GM19239 (cell line): ENCODE measurements at regions not wholly inside any gene's neighbourhood (a gene's known extent, or its start where the extent isn't known, plus 50 kb on each side); places are given as distances from the start of the nearest gene placed in this dataset.
"Not testable (repeated sequence)": the region's sequence is repeated elsewhere in the genome, so short reads cannot be mapped to it uniquely, and the experiment has no call there.

Source experiments
- DNase-seq: peaks from one replicate; pipeline ENCODE4 v3.0.0; 2011; ENCODE audit warnings: low spot score; ENCODE audit not compliant: insufficient read length
- FAIRE-seq: peaks from 2 replicates; lab custom pipeline; 2011; peaks lifted over from hg19 to GRCh38; lab: Jason Lieb, UNC

- no peak for DNase-seq
- FAIRE-seq = no peak
Observed at GRCh38 chr1:172717722-172718465, 59.0 kb downstream of the FASLG start.

DNA sequence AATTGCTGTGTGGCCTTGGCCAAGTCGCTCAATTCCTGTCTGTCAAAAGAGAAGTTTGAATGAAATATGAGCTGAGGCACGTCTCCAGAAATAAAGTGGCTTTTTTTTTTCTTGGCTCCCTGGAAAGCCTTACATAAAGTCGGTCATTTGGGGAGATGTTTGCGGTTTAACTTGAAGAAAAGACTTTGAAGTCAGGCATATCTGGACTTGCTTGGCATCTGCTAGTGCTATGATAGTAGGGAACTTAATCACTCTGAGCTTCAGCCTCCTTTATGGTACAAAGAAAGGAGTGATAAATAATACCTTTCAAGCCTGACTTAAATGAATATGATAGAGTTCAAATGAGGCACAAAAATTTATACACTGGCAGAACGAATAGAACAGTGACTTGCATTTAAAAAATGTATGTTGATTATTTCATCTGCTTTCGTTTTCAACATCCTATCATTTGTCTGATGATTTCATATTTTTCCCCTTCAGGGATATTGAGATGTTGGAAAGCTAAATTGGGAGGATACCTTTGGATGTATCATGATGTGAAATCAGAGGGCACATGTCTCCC lies 60.2 kb downstream of the FASLG start:
- no peak for FAIRE-seq
- no peak for DNase-seq

DNA sequence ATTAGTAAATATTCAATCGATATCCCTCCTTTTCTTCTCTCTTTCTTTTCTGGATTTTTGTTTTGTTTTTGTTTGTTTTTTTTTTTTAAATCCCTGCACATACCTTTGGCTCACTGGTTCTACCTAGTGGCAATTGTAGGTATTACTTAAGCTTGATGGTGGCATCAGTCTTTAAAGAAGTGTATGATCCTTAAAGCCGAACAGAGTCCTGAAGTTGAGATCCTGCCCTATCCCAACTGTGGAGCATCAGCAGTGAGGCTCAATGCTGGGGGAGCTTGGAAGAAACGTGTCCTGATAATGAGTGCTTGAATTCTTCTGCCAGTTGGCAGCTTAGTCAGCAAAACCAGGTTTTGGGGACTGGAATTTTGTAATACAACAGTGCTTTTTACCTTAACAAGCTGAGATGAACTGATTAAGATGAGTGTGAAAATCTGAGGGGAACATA lies 60.8 kb downstream of the FASLG start:
- peak; percentile 79 for FAIRE-seq
- no peak for DNase-seq

- no peak for DNase-seq
- no peak for FAIRE-seq
Observed at GRCh38 chr1:172720339-172720738, 61.4 kb downstream of the FASLG start.

- DNase-seq (no peak), FAIRE-seq (no peak)
Observed at GRCh38 chr1:172723251-172723650, 64.3 kb downstream of the FASLG start.

GRCh38 chr1:172724232-172724631 lies 65.3 kb downstream of the FASLG start:
- no peak for FAIRE-seq

GRCh38 chr1:172724765-172725613 lies 66.1 kb downstream of the FASLG start:
- FAIRE-seq (peak; percentile 82), DNase-seq (no peak)

More at GRCh38 chr1:172724232-172724631, 65.3 kb downstream of the FASLG start:
- DNase-seq = no peak

DNA sequence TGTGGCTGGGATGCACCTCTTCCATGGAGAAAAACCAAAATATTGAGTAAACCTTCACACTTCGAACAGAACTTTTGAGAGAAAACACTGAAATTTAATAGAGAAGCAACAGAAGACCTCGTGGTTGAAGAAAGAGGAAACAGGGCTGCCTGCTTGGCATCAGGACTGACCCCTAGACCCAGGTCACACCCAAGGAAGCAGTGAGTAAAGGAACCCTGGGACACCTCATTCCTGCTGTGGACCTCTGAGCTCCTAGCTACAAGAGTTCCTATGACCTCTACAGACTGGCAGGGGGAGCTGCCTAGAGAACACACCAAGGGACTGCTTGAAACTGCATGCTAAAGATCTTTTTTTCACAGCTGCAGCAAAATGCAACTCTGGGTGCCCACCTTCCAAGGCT lies 67.8 kb downstream of the FASLG start:
- DNase-seq = no peak
- FAIRE-seq = no peak

GRCh38 chr1:172727275-172727857 lies 68.5 kb downstream of the FASLG start:
- DNase-seq (no peak), FAIRE-seq (no peak)

DNA sequence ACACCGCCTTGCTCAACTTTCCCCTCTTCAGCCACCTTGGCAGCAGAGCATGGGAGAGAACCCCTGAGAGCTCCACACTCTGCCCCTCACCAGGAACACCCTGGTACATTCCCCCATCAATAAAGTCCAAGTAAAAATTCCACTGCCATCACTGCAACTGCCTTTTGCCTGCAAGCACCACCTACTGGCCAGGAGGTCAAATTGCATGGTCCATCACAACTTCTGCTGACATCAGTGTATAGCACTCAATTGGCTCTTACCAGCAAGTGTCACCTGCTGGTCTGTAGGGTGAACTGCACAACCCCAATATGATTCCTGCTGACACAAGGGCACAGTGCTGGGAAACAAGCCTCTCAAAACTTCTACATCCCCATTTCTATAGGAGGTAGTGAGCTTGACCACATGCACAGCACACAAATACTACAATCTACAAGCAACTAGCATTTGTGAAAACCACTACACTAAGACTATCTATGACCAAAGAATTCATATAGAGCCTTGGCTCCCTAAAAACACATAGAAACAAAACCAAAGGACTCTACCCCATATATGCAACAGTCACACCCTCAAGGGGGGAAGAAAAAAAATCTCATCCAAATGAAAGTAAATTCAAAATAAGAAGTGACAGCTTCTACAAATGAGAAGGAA lies 69.2 kb downstream of the FASLG start:
- FAIRE-seq = peak; percentile 75
- no peak for DNase-seq

- DNase-seq, FAIRE-seq: not testable (repeated sequence)
Observed at GRCh38 chr1:172728705-172729104, 69.8 kb downstream of the FASLG start.

- FAIRE-seq (no peak), DNase-seq (no peak)
Observed at GRCh38 chr1:172732427-172732826, 73.5 kb downstream of the FASLG start.

GRCh38 chr1:172733815-172734214 lies 74.9 kb downstream of the FASLG start:
- DNase-seq (no peak), FAIRE-seq (no peak)

DNA sequence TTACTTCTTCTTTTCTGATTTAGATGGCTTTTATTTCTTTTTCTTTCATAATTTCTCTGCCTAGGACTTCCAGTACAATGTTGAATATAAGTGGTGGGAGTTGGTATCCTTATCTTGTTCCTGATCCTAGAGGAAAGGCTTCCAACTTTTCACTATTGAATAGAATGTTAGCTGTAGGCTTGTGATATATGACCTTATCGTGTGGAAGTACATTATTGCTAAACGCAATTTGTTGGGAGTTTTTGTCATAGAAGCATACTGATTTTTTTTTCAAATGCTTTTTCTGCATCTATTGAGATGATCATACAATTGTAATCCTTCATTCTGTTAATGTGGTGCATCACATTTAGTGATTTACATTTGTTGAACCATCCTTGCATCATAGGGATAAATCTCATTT lies 79.5 kb downstream of the FASLG start:
- no peak for DNase-seq
- FAIRE-seq = no peak

DNA sequence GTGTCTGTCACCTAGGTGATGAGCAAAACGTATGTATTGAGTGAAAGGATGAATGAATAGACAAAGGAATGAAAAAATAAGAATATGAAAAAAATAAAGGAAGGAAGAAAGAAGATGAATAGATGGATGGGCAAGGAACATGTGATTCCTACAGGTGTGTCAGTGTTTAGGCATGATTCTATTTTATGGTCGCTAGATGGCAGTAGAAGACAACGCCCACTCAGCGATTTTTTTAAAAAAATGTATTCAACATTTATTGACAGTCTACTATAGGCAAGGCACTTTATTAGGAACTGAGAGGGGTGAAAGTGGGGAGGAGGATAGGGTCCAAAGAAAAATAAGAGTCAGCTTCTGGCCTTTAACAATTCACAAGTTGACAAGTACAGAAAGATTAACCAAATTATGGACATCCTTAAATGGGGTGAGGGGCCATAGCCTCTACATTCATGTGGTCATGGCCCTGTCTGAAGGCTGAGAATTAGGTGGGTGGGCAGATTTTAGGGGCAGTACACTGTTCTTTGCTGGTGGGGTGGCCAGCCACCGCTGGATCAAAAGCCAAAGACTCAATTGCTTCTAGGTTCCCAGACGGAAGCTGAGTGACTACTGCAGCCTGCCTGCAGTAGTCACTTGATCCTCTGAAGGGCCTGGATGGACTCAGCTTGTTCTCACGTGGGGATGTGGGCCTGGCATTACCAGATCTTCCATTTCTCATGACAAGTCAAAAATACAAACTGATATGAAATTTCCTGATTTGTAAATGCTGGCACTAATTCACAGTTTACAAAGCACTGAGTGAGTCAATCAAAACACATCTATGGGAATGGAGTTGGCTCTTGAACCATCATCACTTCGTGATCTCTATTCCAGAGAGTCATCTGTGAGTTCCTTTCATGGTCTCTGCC lies 83.9 kb downstream of the FASLG start:
- FAIRE-seq (peak; percentile 84), DNase-seq (no peak)

DNA sequence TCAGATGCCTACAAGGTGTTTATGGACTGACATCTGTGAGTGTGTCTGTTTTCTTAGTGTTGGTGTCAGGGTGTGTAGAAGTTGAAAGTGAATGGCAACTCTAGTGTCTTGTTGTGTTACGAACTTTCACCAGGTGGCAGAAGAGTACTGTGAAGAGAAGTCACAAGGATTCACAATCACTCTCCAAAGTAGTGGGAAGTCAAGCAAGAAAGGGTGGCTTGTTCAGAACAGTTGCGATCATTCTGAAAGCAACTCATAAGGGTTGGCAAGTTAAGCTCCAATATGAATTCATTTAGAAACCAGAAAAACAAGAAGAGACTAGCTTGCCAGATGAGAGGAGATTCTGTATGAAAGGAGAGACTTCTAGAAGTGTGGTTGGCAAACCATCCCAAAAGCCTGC lies 86.1 kb downstream of the FASLG start:
- peak; percentile 93 for FAIRE-seq
- DNase-seq = peak; percentile 23

GRCh38 chr1:172746091-172746949 lies 87.4 kb downstream of the FASLG start:
- FAIRE-seq (peak; percentile 90), DNase-seq (peak; percentile 29)

DNA sequence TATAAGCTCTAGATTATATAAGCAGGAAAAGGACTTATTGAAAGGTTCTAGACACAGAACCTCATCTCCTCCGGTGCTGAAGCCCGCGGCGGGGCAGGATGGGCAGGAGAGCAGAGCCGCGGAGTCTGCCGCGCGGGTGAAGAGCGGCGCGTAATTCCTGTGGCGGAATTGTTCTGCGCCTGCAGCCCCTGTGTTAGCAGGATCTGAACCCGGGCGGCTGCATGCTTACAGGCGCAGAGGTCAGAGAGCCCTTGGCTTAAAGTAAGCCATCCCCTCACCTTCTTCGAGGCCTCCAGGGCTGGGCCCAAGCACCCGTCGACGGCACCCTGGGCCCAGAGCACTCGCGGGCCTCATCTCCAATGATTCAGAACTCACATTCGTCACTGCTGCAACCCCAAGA lies 89.3 kb downstream of the FASLG start:
- FAIRE-seq = no peak
- DNase-seq = no peak
